ENCODE measurements at regions not wholly inside any gene's neighbourhood (a gene's known extent, or its start where the extent isn't known, plus 50 kb on each side); places are given as distances from the start of the nearest gene placed in this dataset.

- TF ChIP-seq CHD7 (IDR thresholded peaks at IDR 0.05; ENCODE audit: insufficient replicate concordance, low read length) (no peak), EP300 (IDR thresholded peaks at IDR 0.05; ENCODE audit: borderline replicate concordance in 1 of 2, low read depth in 2 of 2, low read length in 2 of 2) (no peak), POLR2A (IDR thresholded peaks at IDR 0.05; ENCODE audit: control extremely low read depth in 1 of 2, low read depth in 2 of 2, low read length in 2 of 2) (no peak), RAD21 (IDR thresholded peaks at IDR 0.05 in 1 of 2, conservative IDR thresholded peaks at IDR 0.05 in 1 of 2; ENCODE audit: low read depth in 2 of 2, low read length in 2 of 2) (no peak), POU5F1 (IDR thresholded peaks at IDR 0.05; ENCODE audit: low read depth, low read length) (no peak), ASH2L (IDR thresholded peaks at IDR 0.05; ENCODE audit: low read length) (no peak), SUZ12 (IDR thresholded peaks at IDR 0.05; ENCODE audit: low read length) (no peak), GTF2F1 (IDR thresholded peaks at IDR 0.05; ENCODE audit: borderline replicate concordance, low read depth, low read length) (no peak), NRF1 (IDR thresholded peaks at IDR 0.05; ENCODE audit: low read depth, low read length) (no peak)
These were observed 564.9 kb downstream of the POM121L12 start (continued) for GRCh38 chr7:53600296-53600695.

All from H1 (cell line).